ENCODE measurements at regions not wholly inside any gene's neighbourhood (a gene's known extent, or its start where the extent isn't known, plus 50 kb on each side); places are given as distances from the start of the nearest gene placed in this dataset.

- TF ChIP-seq, protein P1, sequence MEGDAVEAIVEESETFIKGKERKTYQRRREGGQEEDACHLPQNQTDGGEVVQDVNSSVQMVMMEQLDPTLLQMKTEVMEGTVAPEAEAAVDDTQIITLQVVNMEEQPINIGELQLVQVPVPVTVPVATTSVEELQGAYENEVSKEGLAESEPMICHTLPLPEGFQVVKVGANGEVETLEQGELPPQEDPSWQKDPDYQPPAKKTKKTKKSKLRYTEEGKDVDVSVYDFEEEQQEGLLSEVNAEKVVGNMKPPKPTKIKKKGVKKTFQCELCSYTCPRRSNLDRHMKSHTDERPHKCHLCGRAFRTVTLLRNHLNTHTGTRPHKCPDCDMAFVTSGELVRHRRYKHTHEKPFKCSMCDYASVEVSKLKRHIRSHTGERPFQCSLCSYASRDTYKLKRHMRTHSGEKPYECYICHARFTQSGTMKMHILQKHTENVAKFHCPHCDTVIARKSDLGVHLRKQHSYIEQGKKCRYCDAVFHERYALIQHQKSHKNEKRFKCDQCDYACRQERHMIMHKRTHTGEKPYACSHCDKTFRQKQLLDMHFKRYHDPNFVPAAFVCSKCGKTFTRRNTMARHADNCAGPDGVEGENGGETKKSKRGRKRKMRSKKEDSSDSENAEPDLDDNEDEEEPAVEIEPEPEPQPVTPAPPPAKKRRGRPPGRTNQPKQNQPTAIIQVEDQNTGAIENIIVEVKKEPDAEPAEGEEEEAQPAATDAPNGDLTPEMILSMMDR (conservative IDR thresholded peaks at IDR 0.05; ENCODE audit: low read length), result no peak
- no peak for TF ChIP-seq EZH2phosphoT487 (IDR thresholded peaks at IDR 0.05; ENCODE audit: borderline replicate concordance)
These were observed 1637.8 kb upstream of the C9orf72 start for GRCh38 chr9:29211003-29211579.

Measured in Loucy (cell line).